Thoracic aorta (tissue), 2 donors: ENCODE measurements at regions not wholly inside any gene's neighbourhood (a gene's known extent, or its start where the extent isn't known, plus 50 kb on each side); places are given as distances from the start of the nearest gene placed in this dataset.
"Not testable (repeated sequence)": the region's sequence is repeated elsewhere in the genome, so short reads cannot be mapped to it uniquely, and the experiment has no call there.

Experiments
- ATAC-seq: fragments of 150-250 bp; one replicate; pipeline ENCODE4 v1.8.0; 2017; ENCODE audit warnings: low read depth; ENCODE audit not compliant: insufficient number of reproducible peaks, low FRiP score
- DNase-seq: peaks from one replicate; pipeline ENCODE4 v3.0.0-alpha.2; 2020; ENCODE audit warnings: low spot score
- H3K27ac ChIP-seq, 2 donors: fragments of 200-600 bp; sonication (generic); 1 replicate in 1 of 2; 2 replicates in 1 of 2; pipeline ENCODE4 v1.5.1; 2016; ENCODE audit warnings: mild to moderate bottlenecking in 2 of 2, moderate library complexity in 2 of 2
- H3K27me3 ChIP-seq: fragments of 200-600 bp; sonication (generic); replicated peaks from 2 replicates; pipeline ENCODE4 v1.6.0; 2016; ENCODE audit warnings: mild to moderate bottlenecking; ENCODE audit not compliant: insufficient read depth
- H3K36me3 ChIP-seq: fragments of 200-600 bp; sonication (generic); one replicate; pipeline ENCODE4 v1.5.1; 2016
- H3K4me1 ChIP-seq, 2 donors: fragments of 200-600 bp; sonication (generic); 1 replicate in 1 of 2; 2 replicates in 1 of 2; pipeline versions ENCODE4 v1.5.1 to v1.6.0; 2016; ENCODE audit warnings: low read depth in 2 of 2, mild to moderate bottlenecking in 1 of 2; ENCODE audit not compliant: control insufficient read depth in 1 of 2
- H3K4me3 ChIP-seq: fragments of 200-600 bp; sonication (generic); 2 replicates; pipeline ENCODE4 v1.5.1; 2016; ENCODE audit warnings: mild to moderate bottlenecking
- H3K9me3 ChIP-seq: fragments of 200-600 bp; sonication (generic); 2 replicates; pipeline ENCODE4 v1.5.1; 2016
- TF ChIP-seq, protein P1 (sequence below): fragments of 200-600 bp; sonication (generic); IDR thresholded peaks from one replicate; pipeline ENCODE4 v1.5.1; 2019; ENCODE audit warnings: antibody characterized with exemption

GRCh38 chr1:224045556-224045955 is 68.4 kb upstream of the FBXO28 start:
- DNase-seq (no peak), ATAC-seq (no peak)
- Histone ChIP-seq H3K27me3 (no peaks in the 10 kb centered on the region), H3K4me1 (no peaks in the 10 kb centered on the region), H3K27ac (no peak overlapping the region), H3K9me3 (no peaks in the 10 kb centered on the region), H3K36me3 (no peaks in the 10 kb centered on the region), H3K4me3 (no peak overlapping the region)
- TF ChIP-seq, protein P1, sequence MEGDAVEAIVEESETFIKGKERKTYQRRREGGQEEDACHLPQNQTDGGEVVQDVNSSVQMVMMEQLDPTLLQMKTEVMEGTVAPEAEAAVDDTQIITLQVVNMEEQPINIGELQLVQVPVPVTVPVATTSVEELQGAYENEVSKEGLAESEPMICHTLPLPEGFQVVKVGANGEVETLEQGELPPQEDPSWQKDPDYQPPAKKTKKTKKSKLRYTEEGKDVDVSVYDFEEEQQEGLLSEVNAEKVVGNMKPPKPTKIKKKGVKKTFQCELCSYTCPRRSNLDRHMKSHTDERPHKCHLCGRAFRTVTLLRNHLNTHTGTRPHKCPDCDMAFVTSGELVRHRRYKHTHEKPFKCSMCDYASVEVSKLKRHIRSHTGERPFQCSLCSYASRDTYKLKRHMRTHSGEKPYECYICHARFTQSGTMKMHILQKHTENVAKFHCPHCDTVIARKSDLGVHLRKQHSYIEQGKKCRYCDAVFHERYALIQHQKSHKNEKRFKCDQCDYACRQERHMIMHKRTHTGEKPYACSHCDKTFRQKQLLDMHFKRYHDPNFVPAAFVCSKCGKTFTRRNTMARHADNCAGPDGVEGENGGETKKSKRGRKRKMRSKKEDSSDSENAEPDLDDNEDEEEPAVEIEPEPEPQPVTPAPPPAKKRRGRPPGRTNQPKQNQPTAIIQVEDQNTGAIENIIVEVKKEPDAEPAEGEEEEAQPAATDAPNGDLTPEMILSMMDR: no peak

DNA sequence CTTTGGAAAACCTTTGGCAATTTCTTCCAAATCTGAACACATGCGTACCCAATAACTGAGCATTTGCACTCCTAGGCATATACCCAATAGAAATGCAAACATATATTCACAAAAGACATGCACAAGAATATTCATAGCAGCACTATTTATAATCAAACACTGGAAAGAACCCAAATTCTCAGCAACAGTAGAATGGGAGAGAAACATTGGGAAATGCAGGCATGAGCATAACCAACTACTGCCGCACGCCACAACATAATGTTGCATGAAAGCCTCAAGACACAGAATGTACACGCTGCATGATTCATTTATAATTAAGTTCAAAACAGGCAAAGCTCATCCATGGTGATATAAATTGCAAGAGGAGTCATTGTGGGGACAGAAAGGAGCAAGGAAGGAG is 69.5 kb upstream of the FBXO28 start:
- no peak for ATAC-seq
- no peaks in the 10 kb centered on the region for H3K4me1 ChIP-seq
- H3K36me3 ChIP-seq: no peaks in the 10 kb centered on the region
- H3K27ac ChIP-seq: no peak overlapping the region
- no peak for DNase-seq
- TF ChIP-seq, protein P1: no peak
- no peaks in the 10 kb centered on the region for H3K27me3 ChIP-seq
- H3K9me3 ChIP-seq: no peaks in the 10 kb centered on the region
- no peak overlapping the region for H3K4me3 ChIP-seq

GRCh38 chr1:224042557-224043118 is 71.3 kb upstream of the FBXO28 start:
- H3K27me3 ChIP-seq: no peaks in the 10 kb centered on the region
- ATAC-seq (no peak), DNase-seq (no peak)
- H3K4me1 ChIP-seq: no peaks in the 10 kb centered on the region
- H3K27ac ChIP-seq: no peak overlapping the region
- TF ChIP-seq, protein P1: no peak
- H3K36me3 ChIP-seq: no peaks in the 10 kb centered on the region
- no peak overlapping the region for H3K4me3 ChIP-seq
- H3K9me3 ChIP-seq: no peaks in the 10 kb centered on the region

- H3K4me3 ChIP-seq: no peak overlapping the region
- no peaks in the 10 kb centered on the region for H3K9me3 ChIP-seq
- H3K4me1 ChIP-seq: peaks cover 0 to 4% of the 10 kb centered on the region in 2 donors
- no peaks in the 10 kb centered on the region for H3K27me3 ChIP-seq
- ATAC-seq (no peak), DNase-seq (no peak)
- TF ChIP-seq, protein P1: no peak
- H3K27ac ChIP-seq: no peak overlapping the region
- no peaks in the 10 kb centered on the region for H3K36me3 ChIP-seq
Measured at GRCh38 chr1:224041032-224041431, 72.9 kb upstream of the FBXO28 start.

- not testable (repeated sequence) for H3K9me3 ChIP-seq, ATAC-seq
Measured at GRCh38 chr1:224040423-224040822, 73.5 kb upstream of the FBXO28 start.

DNA sequence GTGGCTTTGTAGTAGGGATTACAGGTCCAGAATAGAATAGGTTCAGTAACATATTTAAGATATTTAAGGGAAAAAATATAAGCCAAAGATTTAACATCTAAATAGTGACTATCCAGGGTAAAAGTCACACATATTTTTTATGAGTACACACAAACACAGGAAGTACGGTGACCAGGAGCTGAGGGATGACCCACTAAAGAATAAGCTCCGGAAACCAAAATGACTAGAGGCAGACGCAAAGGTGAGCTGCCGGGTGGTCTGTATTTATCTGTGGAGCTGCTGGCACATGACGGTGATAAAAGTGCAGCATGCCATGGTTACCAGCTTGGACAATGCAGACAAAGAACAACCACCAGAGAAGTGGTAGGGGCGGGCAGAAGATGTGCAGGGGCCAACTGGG is 73.9 kb upstream of the FBXO28 start:
- not testable (repeated sequence) for H3K27ac ChIP-seq, H3K27me3 ChIP-seq, H3K9me3 ChIP-seq, ATAC-seq, H3K36me3 ChIP-seq, DNase-seq, H3K4me1 ChIP-seq, H3K4me3 ChIP-seq

More at GRCh38 chr1:224040423-224040822, 73.5 kb upstream of the FBXO28 start:
- not testable (repeated sequence) for H3K4me3 ChIP-seq, H3K36me3 ChIP-seq, H3K4me1 ChIP-seq, H3K27me3 ChIP-seq, H3K27ac ChIP-seq, DNase-seq

DNA sequence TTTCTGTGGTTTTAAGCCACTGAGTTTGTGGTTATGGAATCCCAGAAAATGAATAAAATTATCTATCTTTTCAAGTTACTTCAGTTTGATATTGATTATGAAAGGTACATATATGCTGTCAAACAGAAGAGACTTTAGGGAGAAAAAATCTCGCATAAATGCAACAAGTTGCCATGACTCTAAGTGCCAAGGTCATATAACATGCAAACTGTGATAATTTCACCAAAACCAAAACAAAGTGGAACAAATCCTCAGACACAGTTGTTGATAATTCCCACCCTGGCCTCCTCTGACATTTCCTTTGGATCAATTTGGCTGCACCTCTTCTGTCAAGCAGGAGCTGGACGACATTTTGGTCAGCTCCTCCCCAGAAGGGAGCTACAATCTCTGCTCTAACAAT is 75.1 kb upstream of the FBXO28 start:
- not testable (repeated sequence) for ATAC-seq, H3K4me1 ChIP-seq, H3K4me3 ChIP-seq, H3K36me3 ChIP-seq, H3K9me3 ChIP-seq, H3K27ac ChIP-seq, DNase-seq, H3K27me3 ChIP-seq

DNA sequence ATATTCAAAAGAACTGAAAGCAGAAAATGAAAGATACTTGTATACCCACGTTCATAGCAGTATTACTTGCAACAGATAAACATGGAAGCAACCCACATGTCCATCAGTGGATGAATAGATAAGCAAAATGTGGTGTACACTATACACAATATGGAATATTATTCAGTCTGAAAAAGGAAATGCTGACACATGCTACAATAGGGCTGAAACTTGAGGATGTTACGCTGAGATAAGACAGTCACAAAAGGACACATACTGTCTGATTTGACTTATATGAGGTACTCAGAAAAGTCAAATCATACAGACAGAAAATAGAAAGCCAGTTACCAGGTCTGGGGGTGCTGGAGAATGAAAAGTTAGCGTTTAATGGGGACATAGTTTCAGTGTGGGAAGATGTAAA is 76.5 kb upstream of the FBXO28 start:
- not testable (repeated sequence) for H3K4me1 ChIP-seq, H3K4me3 ChIP-seq, H3K36me3 ChIP-seq, H3K27ac ChIP-seq, H3K27me3 ChIP-seq, DNase-seq, ATAC-seq, H3K9me3 ChIP-seq

DNA sequence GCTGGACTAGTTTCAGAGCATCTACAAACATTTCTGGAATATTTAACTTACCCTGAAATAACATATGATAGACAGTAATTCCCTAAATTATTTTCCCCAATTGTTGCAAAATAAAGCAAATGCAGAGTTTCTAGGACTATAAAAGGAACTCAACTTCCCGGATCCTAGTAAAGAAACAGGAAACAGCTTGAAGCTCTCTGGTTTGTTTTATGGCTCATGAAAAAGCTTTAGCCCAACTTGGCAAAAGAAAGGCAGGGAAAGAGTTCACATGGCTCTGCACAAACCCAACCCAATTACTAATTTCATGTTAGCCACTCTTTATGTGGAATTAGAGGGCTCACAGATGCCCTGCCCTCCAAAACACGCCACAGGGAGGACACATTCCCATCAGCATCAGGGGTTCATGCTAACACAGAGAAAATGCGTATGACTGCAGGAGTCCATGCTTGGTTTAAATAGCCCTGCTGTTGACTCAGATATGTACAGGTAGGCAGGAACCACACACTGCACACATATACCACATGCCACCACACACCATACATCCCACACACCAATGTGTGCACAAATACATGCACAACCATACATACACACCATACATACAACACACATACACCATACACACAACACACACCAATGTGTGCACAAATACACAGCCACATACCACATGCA is 81.2 kb upstream of the FBXO28 start:
- H3K4me3 ChIP-seq, H3K36me3 ChIP-seq, H3K27me3 ChIP-seq, H3K4me1 ChIP-seq, H3K9me3 ChIP-seq, ATAC-seq, H3K27ac ChIP-seq, DNase-seq: not testable (repeated sequence)
